ENCODE measurements at regions not wholly inside any gene's neighbourhood (a gene's known extent, or its start where the extent isn't known, plus 50 kb on each side); places are given as distances from the start of the nearest gene placed in this dataset.

DNA sequence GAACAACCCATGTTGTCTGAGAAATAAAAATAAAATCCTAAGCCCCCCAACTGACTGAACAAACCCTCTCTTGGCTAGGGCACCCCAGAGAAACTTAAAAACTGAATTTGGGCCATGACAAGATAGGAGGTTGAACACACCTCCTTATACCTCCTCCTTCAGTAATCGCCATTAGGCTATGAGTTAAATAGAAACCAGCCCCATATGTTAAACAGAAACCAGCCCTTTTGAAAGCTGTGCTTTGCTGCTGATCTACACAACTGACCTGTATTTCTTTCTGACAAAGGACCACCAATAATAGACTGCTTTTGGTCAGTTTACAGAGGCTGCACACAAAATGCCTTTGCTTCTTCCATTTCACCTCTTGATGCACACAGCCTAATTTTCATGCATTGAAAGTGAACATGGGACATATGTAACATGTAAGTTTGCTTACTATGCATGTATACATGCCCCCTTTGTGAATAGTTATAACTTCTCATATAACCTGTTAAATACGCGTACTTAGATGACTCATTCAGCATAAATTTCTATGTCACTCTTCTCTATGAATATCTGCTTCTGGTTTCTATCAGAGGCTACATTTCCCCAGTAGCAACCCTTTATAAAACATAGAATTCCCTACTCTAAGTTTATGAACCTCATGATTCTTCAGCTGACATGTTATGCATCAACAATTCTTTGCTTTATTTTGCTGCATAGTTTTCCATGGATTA, 462.9 kb downstream of the COL12A1 start:
- CTCF ChIA-PET, result no interaction called here
- TF ChIP-seq, protein P1, sequence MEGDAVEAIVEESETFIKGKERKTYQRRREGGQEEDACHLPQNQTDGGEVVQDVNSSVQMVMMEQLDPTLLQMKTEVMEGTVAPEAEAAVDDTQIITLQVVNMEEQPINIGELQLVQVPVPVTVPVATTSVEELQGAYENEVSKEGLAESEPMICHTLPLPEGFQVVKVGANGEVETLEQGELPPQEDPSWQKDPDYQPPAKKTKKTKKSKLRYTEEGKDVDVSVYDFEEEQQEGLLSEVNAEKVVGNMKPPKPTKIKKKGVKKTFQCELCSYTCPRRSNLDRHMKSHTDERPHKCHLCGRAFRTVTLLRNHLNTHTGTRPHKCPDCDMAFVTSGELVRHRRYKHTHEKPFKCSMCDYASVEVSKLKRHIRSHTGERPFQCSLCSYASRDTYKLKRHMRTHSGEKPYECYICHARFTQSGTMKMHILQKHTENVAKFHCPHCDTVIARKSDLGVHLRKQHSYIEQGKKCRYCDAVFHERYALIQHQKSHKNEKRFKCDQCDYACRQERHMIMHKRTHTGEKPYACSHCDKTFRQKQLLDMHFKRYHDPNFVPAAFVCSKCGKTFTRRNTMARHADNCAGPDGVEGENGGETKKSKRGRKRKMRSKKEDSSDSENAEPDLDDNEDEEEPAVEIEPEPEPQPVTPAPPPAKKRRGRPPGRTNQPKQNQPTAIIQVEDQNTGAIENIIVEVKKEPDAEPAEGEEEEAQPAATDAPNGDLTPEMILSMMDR (IDR thresholded peaks at IDR 0.05; ENCODE audit: insufficient read depth, low read depth, low read length), result no peak
- no peak for DNase-seq (ENCODE audit: low read depth)
- no peaks in the 10 kb centered on the region for H3K27me3 ChIP-seq (ENCODE audit: control insufficient read depth, insufficient read depth, low read length)
- no peak overlapping the region for H3K4me3 ChIP-seq (ENCODE audit: low read depth, low read length)
- POLR2A ChIA-PET, result no interaction called here
- H3K36me3 ChIP-seq (ENCODE audit: control insufficient read depth, insufficient read depth, low read length), result no peaks in the 10 kb centered on the region

DNA sequence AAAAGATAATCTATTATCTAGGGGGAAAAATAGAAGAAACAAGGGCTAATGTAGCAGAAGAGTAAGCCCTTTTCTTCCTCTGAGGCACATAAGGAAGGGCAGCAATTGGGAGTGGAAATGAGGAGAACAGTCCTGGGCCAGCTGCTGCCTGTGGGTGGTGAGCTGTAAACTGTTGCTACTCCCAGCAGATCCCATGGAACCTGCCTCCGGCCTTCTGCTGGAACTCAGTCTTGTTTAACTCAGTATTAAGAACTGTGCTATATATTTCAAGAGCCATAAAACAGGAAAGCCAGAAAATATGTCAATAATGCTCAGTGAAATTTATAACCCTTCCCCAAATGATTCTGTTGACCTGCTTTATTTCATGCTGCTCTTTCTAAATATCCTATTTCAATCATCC, 464.2 kb downstream of the COL12A1 start:
- CTCF ChIA-PET, result no interaction called here
- no peak overlapping the region for H3K4me3 ChIP-seq (ENCODE audit: low read depth, low read length)
- H3K27me3 ChIP-seq (ENCODE audit: control insufficient read depth, insufficient read depth, low read length), result no peaks in the 10 kb centered on the region
- no peak for DNase-seq (ENCODE audit: low read depth)
- POLR2A ChIA-PET, result no interaction called here
- no peaks in the 10 kb centered on the region for H3K36me3 ChIP-seq (ENCODE audit: control insufficient read depth, insufficient read depth, low read length)
- TF ChIP-seq, protein P1 (IDR thresholded peaks at IDR 0.05; ENCODE audit: insufficient read depth, low read depth, low read length), result no peak

DNA sequence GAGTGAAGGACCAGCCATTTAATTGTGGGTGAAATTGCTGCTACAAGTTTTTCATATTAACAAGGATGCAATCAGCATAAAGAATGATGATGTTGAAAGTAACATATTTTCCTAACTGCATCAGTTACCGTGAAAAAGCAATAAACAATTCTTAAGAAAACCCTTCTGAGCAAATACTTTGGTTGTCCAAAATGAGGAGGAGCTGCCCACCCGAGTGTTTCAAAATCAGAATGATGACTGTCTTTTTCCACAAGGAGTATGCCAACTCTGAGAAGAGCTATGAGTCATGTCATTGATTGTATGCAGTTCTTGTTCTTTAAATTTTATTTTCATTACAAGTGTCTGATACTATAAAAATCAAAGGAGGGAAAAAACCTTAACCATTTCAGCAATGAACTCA, 470.5 kb downstream of the COL12A1 start:
- H3K27me3 ChIP-seq (ENCODE audit: control insufficient read depth, insufficient read depth, low read length), result no peaks in the 10 kb centered on the region
- ChIA-PET CTCF (no interaction called here), POLR2A (interaction anchor here (0.6 kb wide), 1 partner anchor 629 kb away, joined by 16 read pairs; no protein-coding TSS in a partner anchor)
- TF ChIP-seq, protein P1 (IDR thresholded peaks at IDR 0.05; ENCODE audit: insufficient read depth, low read depth, low read length), result no peak
- DNase-seq (ENCODE audit: low read depth), result peak; percentile 79
- no peak overlapping the region for H3K4me3 ChIP-seq (ENCODE audit: low read depth, low read length)
- H3K36me3 ChIP-seq (ENCODE audit: control insufficient read depth, insufficient read depth, low read length), result no peaks in the 10 kb centered on the region

DNA sequence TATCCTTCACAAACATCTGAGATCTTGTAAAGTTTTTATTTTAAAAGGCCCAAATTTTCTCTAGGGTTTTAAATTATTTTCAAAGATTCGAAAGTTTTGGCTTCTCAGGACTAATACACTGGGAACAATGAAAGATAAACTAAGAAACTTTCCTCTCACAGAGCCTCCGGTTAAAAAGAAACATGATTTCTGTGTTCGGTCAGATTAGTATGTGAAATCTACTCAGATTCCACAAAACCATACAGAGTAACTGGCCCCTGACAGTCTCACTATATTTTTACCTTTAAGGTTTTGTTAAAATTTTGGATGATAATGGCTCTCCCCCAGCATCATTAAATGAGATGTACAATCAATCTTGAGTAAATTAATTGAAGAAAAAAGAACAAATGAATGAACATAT, 471.0 kb downstream of the COL12A1 start:
- no peak overlapping the region for H3K4me3 ChIP-seq (ENCODE audit: low read depth, low read length)
- TF ChIP-seq, protein P1 (IDR thresholded peaks at IDR 0.05; ENCODE audit: insufficient read depth, low read depth, low read length), result no peak
- H3K36me3 ChIP-seq (ENCODE audit: control insufficient read depth, insufficient read depth, low read length), result no peaks in the 10 kb centered on the region
- ChIA-PET POLR2A (no interaction called here), CTCF (no interaction called here)
- no peaks in the 10 kb centered on the region for H3K27me3 ChIP-seq (ENCODE audit: control insufficient read depth, insufficient read depth, low read length)
- no peak for DNase-seq (ENCODE audit: low read depth)

DNA sequence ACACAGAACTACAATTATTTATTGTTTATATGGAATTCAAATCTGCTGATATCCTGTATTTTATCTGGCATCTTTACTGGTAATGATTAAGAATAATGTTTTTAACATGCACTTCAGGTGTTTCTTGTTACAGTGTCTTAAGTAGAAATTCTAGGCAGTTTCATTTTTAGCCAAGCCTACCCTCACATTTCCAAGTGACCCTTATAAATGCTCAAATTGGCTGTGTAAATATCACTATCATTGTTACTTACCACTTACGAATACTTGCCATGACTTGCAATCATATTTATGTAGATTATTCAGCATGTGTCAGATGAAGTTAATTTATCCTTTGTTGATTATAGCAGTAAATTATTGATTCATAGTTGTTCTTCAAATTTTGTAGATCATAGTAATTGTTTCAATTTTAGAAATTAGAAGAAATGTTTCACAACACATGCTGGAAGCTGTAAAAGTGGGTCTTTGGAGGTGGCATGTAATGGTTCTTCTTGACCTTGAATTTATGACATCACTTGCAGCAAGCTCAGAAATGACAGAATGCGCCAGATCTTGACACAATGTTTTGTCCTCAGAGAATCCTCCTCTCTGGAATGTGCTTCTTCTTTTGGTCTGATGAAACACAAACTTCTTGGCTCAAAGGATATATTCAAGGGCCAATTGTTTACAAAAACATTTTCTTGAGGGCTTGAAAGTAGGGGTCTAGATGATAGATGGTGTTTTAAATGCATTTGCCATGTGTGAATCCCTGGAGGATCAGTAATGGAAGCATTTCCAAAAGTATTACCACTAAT, 471.8 kb downstream of the COL12A1 start:
- POLR2A ChIA-PET, result no interaction called here

More for the DNA sequence above, 471.8 kb downstream of the COL12A1 start:
- no peak overlapping the region for H3K4me3 ChIP-seq (ENCODE audit: low read depth, low read length)
- no peaks in the 10 kb centered on the region for H3K27me3 ChIP-seq (ENCODE audit: control insufficient read depth, insufficient read depth, low read length)
- CTCF ChIA-PET, result no interaction called here
- DNase-seq (ENCODE audit: low read depth), result no peak
- TF ChIP-seq, protein P1 (IDR thresholded peaks at IDR 0.05; ENCODE audit: insufficient read depth, low read depth, low read length), result no peak
- no peaks in the 10 kb centered on the region for H3K36me3 ChIP-seq (ENCODE audit: control insufficient read depth, insufficient read depth, low read length)

Data from BJ (cell line).